GM18520 (cell line): ENCODE measurements at regions not wholly inside any gene's neighbourhood (a gene's known extent, or its start where the extent isn't known, plus 50 kb on each side); places are given as distances from the start of the nearest gene placed in this dataset.

Experiments
- ATAC-seq: cut with Tn5 transposase; IDR thresholded peaks from one replicate; pipeline ENCODE4 v1.9.1; 2021; ENCODE audit not compliant: unreplicated experiment

- peak; percentile 85 for ATAC-seq
These were observed 378.2 kb upstream of the AZI2 start for GRCh38 chr3:28726840-28727239.

DNA sequence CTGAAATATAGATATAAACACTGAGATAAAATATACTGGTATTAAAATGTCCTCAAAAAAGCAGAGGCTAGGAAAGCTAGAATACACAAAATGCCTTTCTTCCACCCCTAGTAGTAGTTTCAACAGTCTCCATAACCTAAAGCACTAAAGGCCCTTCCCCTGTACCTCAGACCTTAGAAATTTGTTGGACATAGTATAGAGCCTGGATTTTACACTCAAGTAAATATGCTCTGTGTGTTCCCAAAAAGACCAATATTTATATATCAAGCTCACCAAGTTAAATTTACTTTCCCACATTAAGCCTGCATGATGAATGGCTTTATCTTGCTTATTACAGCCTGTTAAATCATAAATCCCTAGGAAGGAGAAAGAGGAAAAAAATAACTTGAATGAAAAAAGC is 378.7 kb upstream of the AZI2 start:
- no peak for ATAC-seq

GRCh38 chr3:28738425-28738824 is 389.8 kb upstream of the AZI2 start:
- no peak for ATAC-seq

DNA sequence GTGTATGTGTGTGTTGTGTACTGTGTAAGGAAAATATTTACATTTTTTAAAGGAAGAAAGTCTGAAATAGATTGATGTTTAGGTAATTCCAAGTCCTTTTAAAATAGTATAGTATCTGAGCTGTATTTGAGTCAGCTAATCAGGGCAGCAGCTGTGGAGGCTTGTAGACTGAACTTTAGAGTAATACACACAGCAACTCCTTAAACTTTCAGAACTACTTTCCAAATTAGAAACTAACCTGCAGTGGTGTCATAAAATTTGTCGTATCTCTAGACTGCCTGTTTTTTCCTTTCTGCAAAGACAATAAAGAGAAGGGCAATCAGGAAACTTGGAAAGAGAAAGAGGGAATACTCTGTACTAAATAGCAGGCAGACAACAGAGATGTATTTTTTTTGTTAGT is 391.0 kb upstream of the AZI2 start:
- no peak for ATAC-seq

DNA sequence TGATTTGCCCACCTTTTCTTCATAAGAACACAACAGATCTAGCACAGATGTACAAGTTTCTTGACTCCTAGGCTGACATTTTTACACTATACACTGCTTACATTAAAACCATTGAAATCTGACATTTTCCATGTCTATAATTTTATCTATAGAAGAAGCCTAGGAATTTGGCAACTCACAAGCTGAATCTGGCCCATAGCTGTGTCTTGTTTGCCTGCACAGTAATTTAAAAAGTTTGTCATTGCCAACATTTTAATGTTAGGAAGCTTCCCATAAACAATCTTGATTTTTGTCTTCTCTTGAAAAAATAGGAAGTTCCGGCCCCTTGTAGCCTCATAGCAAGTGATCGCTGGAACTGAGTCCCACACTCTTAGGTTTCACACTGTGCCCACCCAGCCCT is 394.6 kb upstream of the AZI2 start:
- no peak for ATAC-seq

- no peak for ATAC-seq
These were observed 395.2 kb upstream of the AZI2 start for GRCh38 chr3:28743831-28744230.

GRCh38 chr3:28745436-28745835 is 396.8 kb upstream of the AZI2 start:
- no peak for ATAC-seq

DNA sequence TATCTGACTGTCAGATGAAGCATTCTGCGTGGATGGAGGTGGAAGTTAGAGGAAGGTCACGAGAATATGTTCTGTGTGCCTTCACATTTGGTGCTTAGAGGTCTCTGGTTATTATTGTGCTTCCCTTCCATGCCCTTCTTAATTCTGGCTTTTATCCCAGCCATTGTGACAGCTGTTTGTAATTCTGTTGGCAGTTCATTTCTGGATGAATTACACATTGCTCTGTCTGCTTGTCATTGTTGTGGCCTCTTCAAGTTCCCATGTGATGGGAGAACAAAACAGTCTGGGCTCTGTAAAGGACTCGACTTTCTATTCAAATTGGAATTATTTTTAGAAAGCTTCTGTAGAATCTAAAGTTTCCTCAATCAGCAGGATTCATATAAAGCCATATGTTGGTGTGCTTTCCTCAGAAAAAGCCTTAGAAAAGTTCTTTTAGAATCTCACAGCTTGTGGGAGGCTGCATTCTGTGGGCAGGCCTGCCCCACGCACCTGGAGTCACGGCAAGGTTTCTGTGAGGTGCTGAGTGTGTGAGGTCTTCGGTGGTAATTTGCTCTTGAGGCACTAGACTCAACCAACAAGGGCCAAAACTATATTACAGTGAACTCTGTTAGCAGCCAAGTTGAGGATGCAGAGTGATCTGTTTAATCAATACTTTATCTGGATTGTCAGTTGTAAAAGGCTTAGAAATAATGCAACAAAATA is 397.4 kb upstream of the AZI2 start:
- no peak for ATAC-seq

DNA sequence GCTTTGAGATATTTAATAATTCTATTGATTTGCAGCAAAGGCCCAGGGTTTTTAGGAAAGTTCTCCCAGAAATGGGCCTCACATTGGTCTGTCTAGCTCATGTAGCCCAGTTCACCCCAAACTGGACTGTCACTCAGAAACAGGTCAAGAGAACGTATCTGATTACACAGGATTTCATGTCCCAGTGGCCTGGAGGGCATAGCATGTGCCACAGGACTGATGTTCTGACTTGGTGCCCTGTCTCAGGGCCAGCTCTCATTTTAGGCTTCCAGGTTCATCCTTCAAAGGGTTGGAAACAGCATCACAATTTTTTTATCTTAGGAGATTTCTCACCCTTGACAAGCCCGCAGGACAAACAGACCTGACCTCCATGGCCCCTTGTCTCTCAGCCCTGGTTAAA is 398.4 kb upstream of the AZI2 start:
- no peak for ATAC-seq

- no peak for ATAC-seq
These were observed 403.2 kb upstream of the AZI2 start for GRCh38 chr3:28751864-28752263.

DNA sequence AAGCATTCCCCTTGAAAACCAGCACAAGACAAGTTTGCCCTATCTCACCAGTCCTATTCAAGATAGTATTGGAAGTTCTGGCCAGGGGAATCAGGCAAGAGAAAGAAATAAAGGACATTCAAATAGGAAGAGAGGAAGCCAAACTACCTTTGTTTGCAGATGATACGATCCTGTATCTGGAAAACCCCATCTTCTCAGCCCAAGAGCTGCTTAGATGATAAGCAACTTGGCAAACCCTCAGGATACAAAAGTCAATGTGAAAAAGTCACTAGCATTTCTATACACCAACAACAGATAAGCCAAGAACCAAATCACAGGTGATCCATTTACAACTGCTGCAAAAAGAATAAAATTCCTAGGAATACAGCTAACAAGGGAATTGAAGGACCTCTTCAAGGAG is 403.7 kb upstream of the AZI2 start:
- no peak for ATAC-seq

DNA sequence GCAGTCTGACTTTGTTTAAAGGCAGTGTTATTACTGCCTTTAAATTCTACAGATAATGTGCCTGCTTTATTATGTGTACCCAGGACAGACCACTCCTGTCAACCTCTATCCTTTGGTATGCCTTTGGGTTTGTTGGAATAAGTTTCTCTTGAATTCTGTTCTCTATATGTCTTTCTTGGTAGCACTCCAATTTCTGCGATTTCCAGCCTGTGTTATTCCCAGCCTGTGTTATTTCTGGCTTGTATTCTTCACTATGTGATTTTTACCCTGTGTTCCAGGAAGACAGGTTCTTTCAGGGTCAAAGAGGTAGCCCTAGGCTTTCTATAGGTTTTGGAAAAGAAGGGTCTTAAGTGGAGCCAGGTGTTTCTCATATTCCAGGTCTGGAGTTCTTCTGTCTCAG is 407.4 kb upstream of the AZI2 start:
- ATAC-seq: no peak

DNA sequence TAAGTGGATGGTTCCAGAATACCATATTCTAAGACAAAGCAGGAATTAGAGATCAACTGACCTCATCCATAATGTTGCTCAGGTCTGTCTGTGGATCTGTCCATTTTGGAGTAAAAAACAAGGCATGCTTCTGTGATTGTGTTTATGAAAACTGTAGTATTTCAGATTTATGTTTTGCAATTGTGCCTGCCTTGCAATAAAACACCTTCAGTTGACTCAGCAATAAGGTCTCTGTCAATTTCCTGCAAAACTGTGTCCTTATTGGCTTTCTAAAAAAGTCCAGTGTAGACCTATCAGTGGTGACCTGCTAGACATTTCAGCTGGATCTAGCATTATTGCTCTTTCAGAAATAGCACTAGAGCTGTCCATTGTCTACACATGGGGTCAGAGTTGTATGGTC is 409.5 kb upstream of the AZI2 start:
- no peak for ATAC-seq

- ATAC-seq: no peak
These were observed 412.8 kb upstream of the AZI2 start for GRCh38 chr3:28761375-28761774.

GRCh38 chr3:28765194-28765593 is 416.6 kb upstream of the AZI2 start:
- no peak for ATAC-seq

- no peak for ATAC-seq
These were observed 419.8 kb upstream of the AZI2 start for GRCh38 chr3:28768439-28768838.

DNA sequence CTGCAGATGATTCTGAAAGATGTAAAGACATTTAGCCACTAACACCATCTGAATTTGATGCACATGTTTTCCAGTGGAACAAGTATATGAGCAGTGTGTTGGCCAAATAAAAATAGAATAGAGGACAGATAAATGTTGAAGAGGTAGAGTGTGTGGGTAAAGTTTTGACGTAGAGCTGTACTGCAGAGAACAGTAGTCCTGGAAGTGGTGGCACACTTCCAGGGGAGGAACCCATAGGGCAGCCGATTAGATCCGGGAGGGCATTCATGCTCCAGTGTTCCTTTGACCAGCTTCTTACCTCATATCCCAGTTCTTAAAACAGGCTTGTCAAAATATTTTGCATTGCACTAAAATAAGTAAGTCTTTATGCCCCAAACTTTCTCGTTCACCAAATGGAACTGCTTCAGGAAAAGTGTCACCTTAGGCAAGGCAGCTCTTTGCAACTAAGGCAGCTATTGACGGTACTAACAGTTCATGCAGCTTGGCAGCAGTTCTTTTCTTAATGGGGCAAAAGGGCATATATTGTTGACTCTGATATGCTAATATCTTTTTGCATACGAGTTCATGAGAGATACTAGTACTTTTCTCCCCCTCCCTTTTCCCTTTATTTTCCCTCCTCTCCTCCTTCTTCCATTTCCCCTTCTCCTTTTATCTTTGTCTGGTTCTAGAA is 429.3 kb upstream of the AZI2 start:
- no peak for ATAC-seq

DNA sequence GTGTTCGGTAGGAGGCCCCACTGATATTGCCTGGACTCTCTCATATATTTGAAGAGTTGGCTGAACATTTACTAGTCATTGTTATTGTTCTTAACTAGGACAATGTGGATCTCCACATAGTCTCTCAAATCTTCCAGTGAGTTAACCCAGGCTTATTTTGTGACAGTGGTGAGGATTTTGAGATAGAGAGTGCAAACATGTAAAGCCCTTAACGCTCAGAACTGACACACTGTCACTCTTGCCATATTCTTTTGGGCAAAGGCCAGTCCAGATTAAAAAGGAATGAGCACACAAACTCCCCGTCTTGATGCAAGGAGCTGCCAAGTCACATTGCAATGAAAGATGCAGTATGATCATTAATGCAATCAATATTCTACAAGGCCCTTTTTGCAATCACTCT is 431.9 kb upstream of the AZI2 start:
- no peak for ATAC-seq

GRCh38 chr3:28781053-28781452 is 432.4 kb upstream of the AZI2 start:
- ATAC-seq: no peak

DNA sequence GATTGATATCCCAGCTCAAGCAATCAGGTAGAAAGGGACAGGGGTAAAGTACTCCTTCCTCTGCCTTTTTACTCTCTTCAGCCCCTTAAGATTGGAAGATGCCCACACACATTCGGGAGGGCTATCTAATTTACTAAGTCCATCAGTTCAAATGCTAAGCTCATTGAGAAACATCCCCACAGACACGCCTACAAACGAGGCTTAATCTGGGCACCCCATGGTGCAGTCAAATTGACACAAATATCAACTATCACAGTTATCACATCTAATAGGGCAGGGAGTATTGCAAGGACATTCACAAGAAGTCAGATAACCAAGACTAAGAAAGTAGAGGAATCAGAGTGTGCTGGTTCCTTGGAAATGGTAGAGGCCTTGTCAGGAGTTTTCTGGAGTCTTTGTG is 437.8 kb upstream of the AZI2 start:
- no peak for ATAC-seq

- no peak for ATAC-seq
These were observed 439.9 kb upstream of the AZI2 start for GRCh38 chr3:28788571-28788970.

DNA sequence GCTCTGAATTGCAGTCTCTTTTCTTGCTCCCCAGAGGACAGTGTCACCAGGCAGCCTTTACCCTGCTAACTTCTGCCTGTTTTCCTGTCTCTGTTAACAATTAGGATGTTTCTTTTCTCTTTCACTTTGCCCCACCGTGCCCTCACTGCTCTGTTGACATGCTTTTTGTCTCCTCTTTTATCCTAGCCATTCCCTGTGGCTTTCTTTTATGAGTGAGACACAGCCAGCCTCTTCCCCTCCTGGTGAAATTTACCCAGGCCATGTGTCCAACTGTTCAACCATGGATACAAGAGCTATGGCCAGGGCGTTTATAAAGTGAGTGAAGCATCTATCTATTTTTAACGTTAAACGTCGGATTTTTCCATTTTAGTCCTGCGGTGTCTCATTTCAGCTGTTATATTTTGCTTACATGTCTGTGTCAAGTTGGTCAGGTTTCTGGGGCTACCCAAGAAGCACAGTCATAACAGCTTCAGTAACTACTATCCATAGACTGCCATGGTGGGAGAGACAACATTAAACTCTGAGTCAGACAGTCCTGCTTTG is 443.2 kb upstream of the AZI2 start:
- no peak for ATAC-seq

GRCh38 chr3:28792604-28793003 is 444.0 kb upstream of the AZI2 start:
- no peak for ATAC-seq
